GM21515 (cell line): ENCODE measurements at regions not wholly inside any gene's neighbourhood (a gene's known extent, or its start where the extent isn't known, plus 50 kb on each side); places are given as distances from the start of the nearest gene placed in this dataset.
"Not testable (repeated sequence)": the region's sequence is repeated elsewhere in the genome, so short reads cannot be mapped to it uniquely, and the experiment has no call there.

Source experiments
- ATAC-seq: cut with Tn5 transposase; IDR thresholded peaks from one replicate; pipeline ENCODE4 v1.9.1; 2021; ENCODE audit not compliant: unreplicated experiment

DNA sequence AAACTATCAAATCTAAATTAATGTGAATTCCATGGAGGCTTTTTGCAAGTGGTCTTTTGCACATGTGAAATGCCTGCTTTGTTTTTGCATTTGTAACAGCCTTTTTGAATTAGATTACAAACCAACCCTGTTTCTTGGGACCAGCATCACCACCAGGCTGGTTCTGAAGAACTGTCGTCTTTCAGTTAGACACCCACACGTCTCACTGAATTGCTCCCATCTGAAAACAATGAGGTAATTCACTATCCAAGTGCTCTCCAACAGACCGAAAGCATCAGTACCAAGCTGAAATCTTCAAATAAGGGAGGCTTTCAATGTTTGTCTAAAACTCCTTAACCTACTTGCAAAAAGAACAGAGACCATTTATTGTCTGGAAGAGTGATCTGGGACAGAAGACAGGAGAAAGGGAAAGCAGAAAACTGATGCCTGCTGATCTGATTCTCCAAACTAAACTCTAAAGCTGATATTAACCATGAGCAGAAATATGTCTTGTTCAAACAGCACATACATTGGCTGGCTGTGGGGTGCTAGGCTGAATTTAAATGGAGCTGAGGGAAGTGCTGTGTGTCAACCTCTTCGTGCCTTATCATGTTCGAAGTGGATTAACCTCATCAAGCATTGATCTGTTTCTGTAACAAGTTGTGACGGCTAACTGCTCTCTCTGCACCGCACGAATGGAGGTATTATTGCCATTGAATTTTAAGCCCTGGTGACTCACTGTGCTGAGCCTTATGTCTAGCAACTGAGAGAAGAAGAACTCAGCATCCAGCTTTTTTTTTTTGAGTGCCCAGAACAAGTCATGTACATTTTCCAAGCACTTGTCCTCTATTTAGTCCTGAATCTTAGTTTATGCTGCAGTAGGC lies 213.7 kb upstream of the P2RY1 start:
- ATAC-seq, result no peak

DNA sequence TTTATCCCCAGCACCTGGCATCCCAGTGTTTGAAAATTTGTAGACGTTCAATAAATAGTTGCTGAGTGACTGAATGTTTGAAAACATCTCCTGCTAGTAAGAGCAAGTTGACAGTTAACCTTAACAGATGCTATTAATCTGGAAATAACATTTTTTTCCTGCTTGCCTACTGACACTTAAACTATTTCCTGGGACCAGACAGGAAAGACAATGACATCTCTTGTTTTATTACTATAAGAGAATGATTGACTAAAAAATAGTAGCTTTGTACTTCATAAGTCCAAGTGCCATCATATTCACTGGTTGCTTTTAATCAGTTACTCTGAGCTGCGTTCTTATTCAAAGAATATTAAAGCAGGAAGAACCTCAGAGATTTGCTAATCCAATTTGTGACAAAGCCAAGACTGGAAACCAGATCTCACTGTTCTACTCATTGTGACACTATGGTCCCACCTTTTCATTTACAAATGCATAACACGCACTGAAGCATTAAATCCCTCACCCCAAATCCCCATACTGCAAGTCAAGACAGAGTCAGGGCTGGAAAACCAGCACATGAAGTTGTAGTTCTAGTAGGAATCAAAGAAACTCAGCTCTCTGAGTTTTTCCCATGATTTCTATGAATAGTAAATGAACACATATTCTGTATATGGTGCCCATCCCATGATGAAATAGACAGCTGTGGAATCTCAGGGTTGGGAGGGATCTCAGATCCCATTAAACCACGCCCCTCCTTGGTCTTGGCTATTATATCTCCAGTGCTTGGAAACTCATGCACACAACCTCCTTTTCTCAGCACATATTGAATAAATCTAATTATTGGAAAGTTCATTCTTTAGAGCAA lies 212.7 kb upstream of the P2RY1 start:
- no peak for ATAC-seq

DNA sequence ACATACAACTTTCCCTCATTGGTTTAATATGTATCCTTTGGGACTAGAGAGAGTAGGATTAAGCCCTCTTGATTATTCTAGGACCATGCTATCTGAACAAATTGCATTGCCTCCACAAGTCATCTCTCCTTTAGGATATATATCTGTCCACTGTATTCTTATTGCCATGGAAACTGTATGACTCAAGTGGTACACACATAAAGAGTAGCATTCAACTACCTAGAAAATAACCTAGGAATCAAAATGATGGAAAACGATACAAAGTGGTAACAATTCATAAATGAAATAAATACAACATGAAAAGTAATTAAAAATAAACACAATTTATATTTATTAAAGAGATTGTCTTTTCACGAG lies 212.1 kb upstream of the P2RY1 start:
- no peak for ATAC-seq

DNA sequence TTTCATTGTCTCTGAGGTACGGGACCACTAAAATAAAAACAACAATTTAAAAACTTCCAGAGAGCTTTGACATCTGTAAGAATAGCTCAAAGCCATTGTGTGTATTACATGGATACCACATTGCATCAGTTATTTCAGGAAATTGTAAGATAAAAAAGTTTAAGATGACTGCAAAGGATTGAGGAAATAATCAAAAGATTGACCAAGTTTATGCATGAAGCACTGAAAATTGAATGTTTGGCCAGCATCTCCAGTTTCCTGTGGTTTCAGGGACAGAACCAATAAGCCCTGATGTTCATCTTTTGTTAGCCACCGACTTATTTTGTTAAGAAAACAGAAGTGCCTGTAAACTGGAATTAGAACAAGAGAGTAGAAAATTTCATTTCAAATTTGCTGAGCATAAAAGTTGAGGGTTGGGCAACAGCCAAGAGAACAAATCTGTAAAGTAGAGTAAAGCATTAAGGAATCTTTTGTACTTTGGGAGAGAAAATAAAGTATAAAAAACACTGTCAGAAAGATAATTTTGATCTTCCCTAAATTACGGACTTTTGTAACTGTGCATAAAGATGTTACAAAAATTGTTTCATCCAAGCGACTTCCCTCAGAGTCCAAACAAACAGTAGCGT lies 211.5 kb upstream of the P2RY1 start:
- ATAC-seq, result no peak

DNA sequence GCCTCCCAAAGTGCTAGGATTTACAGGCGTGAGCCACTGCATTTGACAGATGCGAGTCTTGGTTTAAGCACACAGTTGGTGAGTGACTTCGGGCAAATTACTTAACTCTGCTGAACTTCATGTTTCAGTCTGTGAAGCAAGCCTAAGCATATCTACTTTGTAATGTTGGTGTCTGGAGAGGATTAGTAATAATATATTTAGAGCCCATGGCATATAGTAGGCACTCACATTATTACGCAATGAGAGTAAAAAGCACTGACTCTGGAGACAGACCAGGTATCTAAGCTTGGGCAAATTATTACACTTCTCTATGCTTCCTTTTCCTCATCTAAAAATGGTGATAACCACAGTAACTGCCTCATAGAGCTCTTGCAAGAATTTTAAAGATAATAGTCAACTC lies 208.7 kb upstream of the P2RY1 start:
- ATAC-seq, result no peak

DNA sequence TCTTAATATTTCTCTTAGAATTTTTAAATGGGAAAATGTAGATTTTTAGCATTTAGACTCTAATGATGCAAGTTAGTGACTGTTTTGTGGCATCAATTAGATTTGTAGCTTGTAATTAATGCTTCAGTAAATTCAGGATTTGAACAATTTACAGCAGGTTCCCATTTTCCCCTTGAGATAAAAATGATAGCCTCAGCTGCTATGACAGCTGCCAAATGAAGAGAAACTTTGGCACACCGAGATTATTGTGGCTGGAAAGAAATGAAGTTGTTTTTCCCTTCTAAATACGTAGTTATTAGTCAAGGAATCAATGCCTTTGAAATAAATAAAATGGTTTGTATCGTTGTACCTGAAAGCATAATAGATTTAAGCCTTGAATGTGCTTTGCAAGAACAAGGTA lies 206.4 kb upstream of the P2RY1 start:
- ATAC-seq, result no peak

DNA sequence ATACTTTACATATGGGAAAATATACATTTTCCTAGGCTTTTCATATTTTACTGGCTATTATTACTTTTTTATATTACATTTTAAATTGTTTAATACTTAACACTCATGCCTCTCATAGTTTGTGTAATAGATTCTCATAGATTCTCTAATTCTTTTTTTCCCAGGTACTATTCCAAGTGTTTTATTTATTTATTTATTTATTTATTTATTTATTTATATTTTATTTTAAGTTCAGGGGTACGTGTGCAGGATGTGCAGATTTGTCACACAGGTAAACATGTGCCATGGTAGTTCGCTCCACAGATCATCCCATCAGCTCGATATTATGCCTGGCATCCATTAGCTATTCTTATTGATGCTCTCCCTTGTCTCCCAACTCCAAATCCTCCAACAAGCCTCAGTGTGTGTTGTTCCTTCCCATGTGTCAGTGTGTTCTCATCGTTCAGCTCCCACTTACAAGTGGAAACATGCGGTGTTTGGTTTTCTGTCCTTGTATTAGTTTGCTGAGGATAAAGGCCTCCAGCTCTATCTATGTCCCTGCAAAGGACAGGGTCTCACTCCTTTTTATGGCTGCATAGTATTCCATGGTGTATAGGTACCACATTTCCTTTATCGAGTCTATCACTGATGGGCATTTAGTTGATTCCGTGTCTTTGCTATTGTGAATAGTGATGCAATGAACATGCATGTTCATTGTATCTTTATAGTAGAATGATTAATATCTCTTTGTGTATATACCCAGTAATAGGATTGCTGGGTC lies 205.4 kb upstream of the P2RY1 start:
- no peak for ATAC-seq

DNA sequence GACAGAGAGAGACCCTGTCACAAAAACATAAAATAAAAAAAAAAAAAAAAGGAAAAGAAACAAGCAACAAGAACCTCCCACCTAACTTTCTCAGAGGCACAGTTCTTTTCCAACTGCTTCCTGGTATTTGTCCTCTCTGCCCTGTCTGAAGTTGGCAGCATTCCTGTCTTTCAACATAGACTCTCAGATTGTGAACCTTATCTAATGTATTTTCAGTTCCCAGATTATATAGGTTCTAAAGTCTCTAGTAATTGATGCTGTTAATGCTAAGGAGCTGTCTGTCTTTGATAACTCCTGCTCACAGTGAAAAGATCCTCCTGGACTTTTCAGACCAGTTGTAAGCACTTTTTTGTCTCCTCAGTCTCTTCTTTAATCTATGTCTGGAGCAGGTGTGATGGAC lies 199.5 kb upstream of the P2RY1 start:
- ATAC-seq, result no peak

DNA sequence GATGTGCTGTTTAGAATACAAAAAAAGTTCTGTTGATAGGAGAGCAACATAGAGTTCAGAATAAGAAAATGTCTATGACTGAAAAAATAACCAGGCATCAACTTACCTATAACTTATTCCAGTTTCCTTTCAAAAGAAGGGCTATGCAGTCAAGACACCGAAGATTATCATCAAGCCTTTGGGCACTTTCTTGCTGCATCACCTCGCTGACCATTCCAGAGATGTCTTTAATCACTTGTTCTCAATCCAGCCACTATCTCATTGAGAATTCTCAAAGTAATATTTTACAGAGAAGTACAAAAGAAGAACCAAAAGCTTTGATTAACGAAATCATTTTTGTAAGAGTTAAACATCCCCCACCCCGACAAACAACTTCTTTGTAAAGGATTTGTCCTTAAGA lies 198.3 kb upstream of the P2RY1 start:
- no peak for ATAC-seq

DNA sequence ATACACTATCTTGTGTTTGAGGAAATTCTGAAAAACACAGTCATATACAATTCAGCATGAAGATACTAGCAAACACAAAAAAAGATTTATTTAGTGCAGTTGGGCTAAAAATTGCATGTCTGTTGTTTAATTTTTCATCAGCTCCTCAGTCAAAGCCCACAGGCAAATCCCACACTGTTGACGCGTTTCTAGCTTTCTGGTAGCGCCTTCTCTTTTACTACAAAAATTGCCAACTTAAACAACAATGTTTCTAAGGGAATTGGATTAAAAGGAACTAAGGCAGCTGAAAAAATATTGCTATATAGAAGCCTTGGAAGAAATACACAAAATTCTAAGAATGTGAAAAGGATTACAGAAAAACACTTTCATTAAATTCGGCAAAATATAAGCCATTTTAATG lies 196.7 kb upstream of the P2RY1 start:
- ATAC-seq, result no peak

DNA sequence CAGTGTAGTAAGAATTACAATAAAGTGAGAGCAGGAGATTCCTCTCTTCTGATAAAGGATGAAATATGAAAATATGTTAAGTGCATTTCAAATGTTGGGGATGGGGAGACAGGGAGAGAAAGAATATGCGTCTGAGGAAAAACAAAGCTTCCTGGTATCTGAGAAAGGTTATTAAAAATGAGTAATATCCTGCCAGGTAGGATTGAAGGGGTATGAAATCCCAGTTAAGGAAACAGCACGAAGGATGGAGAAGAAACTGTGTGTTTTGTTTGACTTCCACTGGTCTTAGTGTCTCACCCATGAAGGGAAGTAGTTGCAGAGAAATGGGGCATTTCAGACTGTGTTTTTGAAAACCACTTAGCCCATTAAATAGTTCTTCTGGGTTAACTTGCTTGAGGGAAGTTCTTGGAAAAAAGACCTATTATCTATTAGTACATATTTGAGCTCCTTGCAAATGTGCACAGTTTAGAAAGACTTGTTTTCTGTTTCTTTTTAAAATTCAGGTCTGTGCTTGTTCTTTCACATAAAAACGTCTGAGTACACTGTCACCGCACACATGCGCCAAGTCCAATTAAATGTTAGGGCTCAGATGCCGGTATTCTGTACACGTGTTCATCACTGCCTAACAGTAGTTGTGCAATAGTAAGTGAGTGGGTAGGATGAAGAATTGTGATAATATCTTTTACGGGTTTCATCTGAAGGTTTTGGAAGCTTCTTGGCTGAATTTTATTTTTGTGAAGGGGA lies 196.1 kb upstream of the P2RY1 start:
- ATAC-seq, result no peak

DNA sequence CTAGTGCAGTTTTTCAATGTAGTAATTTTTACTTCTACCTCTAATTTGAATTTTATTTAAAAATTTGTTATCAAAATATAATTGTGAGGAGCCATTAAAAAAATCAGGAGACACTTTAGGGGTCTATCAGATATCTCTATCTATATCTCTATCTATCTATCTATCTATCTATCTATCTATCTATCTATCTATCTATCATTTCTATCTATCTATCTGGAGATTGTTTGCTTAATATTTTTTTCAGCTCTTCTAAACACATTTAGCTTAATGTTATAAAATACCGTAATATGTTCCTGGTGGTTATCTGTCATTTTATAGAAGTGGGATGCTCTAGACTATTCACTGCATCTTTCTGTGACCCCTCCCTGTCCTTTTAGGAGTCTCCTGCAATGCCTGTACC lies 193.7 kb upstream of the P2RY1 start:
- no peak for ATAC-seq

DNA sequence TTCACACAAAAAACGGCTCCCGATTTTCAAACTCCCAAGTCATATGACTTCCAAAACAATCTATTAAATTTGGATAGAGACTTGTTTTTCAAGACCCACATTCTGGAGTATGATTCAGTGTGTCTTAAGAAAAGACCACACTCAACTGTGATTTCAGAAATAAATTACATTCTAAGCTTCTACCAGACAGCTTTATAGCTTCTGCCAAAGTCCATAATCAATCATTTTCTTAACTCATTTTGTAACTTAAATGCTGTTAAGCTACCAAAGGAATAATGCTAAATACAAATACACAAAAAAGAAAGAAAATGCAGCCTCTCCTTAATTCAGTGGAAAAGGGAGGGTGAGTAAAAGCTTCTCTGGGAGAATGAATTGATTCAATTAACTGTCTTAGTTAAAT lies 192.3 kb upstream of the P2RY1 start:
- ATAC-seq, result no peak

DNA sequence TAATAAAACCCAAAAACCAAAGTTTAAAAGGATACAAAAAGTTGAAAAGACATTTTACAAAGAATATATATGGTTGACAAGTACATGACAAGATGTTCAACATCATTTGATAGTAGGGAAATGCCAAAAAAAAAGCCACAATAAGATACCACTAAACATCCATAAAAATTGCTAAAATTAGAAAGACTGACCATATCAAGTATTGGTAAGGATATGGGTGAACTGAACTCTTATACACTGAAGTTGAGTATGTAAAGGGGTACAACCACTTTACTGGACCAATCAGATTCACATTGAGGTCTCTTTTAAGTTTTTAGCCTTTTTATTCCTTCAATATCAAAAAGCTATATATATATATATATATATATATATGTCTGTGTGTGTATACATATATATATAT lies 190.5 kb upstream of the P2RY1 start:
- no peak for ATAC-seq

DNA sequence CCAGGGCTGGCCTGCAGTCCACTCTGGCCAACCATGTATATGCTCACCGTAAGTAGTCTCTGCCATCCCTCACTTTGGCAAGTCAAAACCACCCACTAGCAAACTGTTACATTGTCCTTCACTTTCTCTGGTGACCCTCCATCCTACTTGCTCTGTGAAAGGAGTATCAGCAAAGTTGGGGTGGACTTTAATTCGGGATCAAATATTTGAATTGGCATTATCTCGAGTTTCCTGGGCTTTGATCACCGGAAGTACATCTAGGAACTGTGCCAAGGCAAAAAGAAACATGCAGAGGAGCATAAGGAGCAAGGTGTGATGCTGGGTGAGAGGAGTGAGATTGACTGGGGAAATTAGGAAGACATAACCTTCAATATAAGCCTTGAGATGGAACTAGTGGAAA lies 188.9 kb upstream of the P2RY1 start:
- no peak for ATAC-seq

DNA sequence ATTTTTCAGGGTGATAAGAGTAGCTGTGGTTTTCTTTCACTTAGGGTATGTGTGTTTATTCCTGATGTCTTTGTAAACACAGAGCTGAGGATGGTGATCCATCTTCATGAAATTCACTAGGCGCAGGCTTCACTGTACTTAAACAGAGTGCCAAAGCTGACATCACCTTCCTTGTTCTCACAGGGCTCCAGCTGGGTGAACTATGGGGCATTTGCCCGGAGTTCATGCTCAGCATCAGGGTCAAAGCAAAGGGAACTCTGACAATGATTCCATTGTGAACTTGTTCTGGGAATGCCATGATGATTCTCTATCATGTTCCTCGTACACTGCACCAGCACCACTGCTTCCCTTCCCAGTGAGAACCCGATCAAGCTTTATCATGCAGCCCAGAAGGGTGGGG lies 184.8 kb upstream of the P2RY1 start:
- ATAC-seq, result no peak

DNA sequence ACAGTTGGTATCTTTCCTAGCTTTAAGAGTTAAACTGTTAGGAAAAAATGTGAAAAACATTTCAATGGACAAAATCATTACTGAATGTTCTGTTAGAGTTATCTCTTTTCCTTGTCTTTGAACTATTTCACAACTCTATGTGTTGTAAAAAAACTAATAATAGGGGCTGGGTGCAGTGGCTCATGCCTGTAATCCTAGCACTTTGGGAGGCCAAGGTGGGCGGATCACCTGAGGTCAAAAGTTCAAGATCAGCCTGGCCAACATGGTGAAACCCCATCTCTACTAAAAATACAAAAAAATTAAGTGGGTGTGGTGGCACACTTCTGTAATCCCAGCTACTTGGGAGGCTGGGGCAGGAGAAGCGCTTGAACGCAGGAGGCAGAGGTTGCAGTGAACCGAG lies 184.0 kb upstream of the P2RY1 start:
- not testable (repeated sequence) for ATAC-seq

DNA sequence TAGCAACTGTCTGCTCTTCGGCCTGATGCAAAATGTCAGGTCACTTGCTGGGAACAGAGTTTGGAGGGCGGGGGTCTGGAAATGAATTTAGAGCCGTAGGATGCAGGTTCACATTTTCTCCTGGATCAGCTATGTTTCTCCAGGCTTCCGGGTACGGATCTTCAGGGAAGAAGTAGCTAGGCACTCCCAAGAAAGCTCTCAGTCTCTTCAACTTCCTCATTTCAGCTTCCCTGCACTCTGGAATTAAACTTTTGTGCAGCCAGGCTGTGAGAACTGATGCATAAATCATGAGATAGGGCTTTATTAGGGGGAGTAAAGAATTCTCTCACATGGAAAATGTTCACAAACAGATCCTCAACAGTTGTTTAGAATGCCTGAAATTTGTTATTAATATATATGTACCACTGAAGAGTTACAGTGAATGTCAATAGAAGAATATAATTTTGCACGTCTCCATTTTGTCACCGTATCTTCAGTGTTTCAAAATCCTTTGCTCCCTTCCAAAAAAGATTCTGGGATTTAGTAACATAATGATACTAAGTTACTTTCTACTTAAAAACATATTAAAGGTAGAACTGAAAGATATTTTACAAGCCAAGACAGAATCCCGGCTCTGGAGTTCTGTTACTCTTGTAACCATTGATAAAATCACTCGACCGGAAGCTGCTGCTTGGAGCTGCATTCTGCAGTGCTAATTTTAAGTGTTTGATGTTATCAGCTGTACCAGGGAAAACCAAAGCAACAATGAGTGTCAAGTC lies 178.5 kb upstream of the P2RY1 start:
- no peak for ATAC-seq

DNA sequence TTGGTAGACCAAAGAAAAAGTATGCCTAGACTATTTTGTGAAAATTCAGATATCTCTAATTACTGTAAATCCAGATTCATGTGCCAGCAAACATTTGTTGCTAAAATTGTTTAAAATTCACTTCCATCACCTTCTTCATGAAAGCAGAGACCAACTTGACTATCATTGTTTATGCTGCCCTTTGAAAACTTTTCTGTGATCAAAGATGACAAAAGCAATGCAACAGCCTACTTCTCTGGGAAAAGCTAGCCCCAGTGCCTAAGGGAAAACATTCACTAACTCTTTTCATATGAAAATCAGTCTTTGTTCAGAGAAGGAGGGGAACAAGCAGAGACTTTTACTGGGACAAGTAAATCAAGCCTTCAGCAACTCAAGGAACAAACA lies 178.0 kb upstream of the P2RY1 start:
- no peak for ATAC-seq
